ENCODE measurements at regions not wholly inside any gene's neighbourhood (a gene's known extent, or its start where the extent isn't known, plus 50 kb on each side); places are given as distances from the start of the nearest gene placed in this dataset.

- TF ChIP-seq POLR2A (IDR thresholded peaks at IDR 0.05) = no peak
- TF ChIP-seq, protein P1, sequence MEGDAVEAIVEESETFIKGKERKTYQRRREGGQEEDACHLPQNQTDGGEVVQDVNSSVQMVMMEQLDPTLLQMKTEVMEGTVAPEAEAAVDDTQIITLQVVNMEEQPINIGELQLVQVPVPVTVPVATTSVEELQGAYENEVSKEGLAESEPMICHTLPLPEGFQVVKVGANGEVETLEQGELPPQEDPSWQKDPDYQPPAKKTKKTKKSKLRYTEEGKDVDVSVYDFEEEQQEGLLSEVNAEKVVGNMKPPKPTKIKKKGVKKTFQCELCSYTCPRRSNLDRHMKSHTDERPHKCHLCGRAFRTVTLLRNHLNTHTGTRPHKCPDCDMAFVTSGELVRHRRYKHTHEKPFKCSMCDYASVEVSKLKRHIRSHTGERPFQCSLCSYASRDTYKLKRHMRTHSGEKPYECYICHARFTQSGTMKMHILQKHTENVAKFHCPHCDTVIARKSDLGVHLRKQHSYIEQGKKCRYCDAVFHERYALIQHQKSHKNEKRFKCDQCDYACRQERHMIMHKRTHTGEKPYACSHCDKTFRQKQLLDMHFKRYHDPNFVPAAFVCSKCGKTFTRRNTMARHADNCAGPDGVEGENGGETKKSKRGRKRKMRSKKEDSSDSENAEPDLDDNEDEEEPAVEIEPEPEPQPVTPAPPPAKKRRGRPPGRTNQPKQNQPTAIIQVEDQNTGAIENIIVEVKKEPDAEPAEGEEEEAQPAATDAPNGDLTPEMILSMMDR (IDR thresholded peaks at IDR 0.05) = no peak
Measured at GRCh38 chr2:189348369-189348768, 92.9 kb upstream of the WDR75 start.

All from heart left ventricle (tissue), 13 donors.